ENCODE measurements at regions not wholly inside any gene's neighbourhood (a gene's known extent, or its start where the extent isn't known, plus 50 kb on each side); places are given as distances from the start of the nearest gene placed in this dataset.
"Not testable (repeated sequence)": the region's sequence is repeated elsewhere in the genome, so short reads cannot be mapped to it uniquely, and the experiment has no call there.

DNA sequence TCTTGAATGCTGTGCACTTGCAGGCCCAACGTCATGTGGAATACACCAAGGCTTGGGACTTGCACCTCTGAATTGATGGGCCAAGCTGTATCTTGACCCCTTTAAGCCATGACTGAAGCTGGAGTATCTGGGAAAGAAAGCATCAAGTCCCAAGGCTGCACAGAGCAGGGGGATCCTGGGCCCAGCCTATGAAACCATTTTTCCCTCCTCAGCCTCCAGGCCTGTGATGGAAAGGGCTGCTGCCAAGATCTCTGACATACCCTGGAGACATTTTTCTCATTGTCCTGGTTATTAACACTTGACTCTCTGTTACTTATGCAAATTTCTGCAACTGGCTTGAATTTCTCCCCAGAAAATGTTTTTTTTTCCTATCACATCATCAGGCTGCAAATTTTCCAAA is 174.0 kb upstream of the SNX2 start:
- no peak for DNase-seq (ENCODE audit: low spot score)

DNA sequence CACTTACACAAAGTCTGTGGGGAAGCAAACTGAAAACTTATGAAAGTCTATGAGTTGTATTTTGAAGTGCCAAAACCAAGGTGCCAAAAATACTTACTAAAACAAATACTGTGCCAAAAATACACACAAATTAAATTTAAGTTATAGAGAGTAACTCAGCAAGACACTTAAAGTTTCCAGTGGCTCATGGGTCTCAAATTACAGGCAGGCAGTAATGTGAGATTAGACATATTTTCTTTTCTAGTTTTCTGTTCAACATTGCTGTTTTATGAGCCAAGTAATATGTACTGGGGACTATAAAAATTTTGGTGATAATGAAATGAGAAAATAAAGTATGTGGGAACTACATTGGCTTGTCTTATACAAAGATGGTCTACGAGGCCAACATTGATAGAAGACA is 172.2 kb upstream of the SNX2 start:
- DNase-seq (ENCODE audit: low spot score) = no peak

DNA sequence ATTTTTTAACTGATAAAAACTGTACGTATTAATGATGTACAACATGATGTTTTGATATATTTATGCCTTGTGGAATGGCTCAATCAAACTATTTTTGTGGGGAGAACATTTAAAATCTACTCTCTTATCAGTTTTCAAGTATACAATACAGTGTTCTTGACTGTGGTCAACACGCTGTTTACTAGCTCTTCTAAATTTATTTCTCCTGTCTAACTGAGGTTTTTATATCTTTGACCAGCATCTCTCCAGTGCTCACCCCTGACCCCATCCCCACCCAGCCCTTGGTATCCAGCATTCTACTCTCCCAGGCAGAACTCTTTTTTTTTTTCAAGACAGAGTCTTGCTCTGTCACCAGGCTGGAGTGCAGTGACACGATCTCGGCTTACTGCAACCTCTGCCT is 169.6 kb upstream of the SNX2 start:
- no peak for DNase-seq (ENCODE audit: low spot score)

DNA sequence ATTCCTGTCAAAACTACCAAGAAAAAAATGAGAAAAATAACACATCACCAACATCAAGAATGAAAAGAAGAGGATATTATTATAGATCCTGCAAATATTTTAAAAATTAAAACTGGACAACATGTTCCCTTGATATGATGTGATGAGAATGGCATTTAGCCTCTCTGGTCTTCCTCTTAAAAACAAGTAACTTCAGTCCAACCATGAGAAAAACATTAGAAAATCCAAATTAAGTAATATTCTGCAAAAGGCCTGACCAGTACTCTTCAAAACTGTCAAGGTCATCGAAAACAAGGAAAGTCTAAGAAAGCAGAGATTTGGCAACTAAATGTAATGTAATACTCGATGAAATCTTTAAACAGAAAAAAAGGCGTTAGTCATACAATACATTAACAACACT is 167.1 kb upstream of the SNX2 start:
- no peak for DNase-seq (ENCODE audit: low spot score)

DNA sequence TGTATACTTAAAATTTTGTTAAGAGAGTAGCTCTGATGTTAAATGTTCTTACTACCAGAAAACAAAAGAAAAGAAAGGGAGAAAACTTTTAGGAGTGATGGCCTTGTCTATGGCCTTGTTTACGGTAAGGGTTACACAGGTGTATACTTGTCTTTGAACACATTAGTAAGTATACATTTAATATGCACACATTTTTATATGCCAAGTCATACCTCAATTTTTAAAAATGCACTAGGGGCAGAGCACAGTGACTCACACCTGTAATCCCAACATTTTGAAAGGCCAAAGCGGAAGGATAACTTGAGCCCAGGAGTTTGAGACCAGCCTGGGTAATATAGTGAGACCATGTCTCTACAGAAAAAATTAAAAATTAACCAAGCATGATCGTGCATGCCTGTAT is 166.7 kb upstream of the SNX2 start:
- DNase-seq (ENCODE audit: low spot score) = no peak

DNA sequence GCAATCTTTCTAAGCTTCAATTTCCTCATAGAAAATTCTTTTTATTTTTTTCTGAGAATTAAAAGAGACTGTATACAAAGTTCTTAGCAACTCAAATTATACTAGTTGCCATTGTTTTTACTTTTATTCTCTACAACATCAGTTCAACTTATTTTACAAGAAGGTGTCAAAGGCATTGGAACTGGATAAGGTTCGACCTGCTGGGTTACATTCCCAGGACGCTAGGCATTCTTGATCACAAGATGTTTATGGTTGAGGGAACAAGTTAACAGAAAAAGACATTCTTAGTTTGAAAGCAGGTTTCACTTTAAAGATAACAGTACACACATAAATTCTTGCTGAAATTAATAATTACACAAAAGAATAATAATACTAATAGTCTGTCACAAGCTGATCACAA is 163.5 kb upstream of the SNX2 start:
- no peak for DNase-seq (ENCODE audit: low spot score)

DNA sequence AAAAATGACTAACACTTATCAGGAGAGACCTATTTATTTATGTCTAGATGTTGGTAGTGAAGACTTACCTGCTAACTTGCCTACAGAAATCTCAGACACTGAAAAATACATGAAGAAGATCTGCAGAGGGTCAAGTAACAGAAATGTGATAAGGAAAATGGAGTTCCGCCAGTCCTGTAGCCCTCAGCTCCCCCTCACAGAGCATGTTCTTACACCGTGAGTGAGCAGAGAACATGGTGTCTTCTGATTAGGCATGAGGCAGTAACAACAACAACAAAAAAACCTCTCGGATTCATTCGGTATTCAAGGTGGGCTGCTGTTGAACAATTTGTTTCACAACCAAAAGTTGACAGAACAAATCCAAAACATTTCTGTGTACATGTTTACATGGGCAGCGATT is 162.0 kb upstream of the SNX2 start:
- DNase-seq (ENCODE audit: low spot score) = no peak

DNA sequence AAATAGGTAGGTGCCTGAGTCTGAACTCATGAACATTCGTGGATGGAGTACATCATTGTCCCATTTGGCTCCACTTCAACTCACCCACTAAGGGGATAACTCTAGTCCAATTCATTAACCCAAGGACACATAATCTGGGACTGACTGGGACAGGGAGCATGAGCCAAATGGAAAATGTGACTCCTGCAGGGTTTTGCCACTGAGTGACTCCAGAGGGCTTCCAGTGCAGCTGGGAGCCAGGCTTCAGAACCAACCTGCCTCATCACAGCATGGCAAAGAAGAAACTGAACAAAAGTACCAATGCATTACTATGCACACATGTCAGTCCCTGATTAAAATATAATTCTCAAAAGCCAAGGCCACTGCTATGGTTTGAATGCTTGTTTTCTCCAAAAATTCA is 159.7 kb upstream of the SNX2 start:
- DNase-seq (ENCODE audit: low spot score) = no peak

DNA sequence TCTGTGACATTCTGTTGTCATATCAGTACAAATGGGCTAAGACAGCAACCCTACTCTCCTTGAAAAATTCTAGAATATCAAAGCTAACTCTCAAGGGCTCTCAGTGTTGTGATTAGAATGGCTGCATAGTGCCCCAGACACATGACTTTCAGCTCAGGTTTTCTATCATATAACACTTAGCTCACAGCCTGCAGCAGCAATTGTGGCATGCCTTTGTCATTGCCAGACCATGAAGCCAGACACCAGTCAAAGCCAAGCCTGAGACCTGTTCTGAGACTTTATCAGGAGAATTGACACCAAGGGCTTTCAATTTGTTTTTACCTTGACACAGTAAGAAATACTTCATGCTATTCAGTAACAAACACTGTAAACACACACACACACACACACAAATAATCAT is 159.0 kb upstream of the SNX2 start:
- DNase-seq (ENCODE audit: low spot score) = no peak

DNA sequence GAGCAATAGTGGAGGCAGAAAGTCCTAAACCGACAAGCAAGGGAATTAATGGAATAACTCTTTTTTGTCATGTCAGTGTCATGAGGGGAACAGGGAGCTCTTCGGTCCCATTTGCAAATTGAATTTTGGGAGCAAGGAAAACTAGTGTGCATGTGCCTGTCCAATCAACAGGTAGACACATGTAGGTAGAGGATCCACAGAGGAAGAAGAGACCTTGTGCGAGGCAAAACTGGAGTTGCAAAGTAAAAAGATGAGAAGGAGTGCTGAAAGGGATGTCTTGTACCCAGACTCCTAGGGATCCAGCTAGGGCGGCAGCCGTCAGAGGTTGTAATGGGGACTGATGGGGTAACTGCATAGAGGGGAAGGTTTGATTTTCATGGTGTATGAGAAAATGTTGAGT is 156.8 kb upstream of the SNX2 start:
- not testable (repeated sequence) for DNase-seq (ENCODE audit: low spot score)

DNA sequence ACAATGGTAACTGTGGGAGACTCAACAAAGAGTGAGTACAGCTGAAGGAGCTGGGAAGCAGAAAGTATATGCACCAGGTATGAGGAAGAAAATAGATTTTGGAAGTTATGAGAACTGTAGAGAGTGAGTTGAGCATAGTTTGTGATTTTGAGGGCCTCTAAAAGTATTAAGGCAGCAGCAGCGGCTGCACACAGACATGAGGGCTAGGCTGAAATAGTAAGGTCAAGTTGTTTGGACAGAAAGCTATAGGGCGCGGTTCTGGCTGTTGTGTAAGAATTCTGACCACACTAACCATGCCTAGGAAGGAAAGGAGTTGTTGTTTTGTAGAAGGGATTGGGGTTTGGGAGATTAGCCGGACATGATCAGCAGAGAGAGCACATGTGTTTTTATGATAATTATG is 154.1 kb upstream of the SNX2 start:
- not testable (repeated sequence) for DNase-seq (ENCODE audit: low spot score)

DNA sequence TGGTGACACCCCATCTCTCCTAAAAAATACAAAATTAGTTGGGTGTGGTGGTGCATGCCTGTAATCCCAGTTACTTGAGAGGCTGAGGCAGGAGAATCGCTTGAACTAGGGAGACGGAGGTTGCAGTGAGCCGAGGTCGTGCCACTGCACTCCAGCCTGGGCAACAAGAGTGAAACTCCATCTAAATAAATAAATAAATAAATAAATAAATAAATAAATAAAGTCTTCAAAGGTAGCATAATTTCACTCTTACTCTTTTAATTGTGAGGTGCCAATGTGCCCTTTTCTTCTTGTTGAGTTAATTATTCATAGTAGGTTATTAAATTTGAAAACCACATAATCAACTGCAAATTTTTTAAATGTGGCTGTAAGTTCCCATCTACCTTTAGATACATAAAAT is 146.2 kb upstream of the SNX2 start:
- DNase-seq (ENCODE audit: low spot score) = not testable (repeated sequence)

DNA sequence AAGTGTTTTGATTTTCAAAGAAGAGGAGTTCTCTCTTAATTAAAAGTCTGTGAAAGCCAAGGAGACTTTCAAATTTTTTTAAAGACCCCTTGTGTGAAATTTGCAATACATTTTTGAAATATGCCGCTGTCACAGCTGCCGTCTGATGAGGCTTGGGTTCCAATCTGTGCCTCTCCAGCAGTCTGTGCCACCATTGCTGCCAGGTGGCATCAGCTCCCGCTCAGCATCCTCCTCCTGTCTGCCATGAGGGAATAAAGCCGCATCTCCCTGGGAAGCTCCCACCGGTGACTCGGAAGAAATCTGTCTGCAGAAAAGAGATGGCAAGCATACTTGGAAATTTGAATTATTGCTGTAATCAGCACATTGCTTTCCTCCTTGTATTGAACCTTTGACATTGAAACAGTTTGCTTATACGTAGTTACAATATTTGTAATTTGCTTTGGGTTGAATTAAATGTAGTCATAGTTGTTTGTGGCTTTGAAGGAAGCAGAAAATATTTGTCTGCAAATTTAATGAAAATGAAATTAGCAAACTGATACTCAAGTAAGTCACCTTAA is 145.7 kb upstream of the SNX2 start:
- no peak for DNase-seq (ENCODE audit: low spot score)

DNA sequence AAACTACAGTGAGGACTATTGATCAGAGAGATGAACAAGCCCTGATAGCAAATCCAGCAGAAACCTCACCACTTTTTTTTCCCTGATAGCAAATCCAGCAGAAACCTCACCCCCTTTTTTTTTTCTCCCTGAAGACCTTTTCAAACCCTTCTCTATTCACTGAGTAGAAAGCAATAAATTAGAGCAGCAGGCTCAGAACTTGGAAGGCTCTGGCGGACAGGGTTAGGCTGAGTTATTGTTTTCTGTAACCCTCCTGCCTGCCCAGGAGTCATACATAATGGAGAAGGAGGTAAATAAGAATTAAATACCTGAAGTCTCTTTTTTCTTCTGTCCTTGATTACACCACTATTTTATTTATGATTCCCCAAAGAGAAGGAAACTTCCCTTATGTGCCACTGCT is 136.3 kb upstream of the SNX2 start:
- no peak for DNase-seq (ENCODE audit: low spot score)

DNA sequence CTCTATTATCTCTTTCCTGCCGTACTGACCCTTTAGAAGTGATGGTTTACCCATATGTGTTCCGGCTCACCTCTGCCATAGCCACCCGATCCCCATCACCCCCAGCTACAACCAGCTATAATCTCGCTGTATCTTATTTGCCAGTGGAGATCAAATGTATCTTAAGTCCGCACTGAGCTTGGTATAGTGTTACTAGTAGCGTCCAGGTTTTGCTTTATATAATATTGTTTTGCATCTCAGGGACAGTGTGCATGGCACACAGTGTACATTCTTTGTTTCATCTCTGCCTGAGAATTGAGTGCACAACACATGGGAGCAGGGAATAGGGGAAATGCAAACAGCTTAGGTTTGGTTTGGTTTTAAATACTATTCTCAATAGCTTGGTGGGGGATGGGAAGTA is 135.8 kb upstream of the SNX2 start:
- DNase-seq (ENCODE audit: low spot score) = no peak

DNA sequence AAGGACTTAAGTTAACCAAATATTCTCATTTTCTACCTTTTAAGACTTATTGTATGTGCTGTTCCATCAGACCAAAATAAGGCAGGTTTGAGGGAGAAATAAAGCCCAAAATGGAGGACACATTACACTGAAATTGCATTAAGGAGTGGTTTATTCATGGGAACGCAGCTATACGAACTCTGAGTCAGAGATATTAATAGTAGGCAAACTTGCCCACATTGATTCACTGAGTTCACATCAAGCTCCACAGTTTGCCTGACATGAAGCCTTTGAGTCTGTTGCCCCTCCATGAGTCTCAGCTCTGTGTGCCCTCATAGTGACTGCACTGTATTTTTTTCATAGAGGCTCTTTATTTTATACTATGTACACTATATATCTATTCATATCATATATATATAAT is 135.0 kb upstream of the SNX2 start:
- DNase-seq (ENCODE audit: low spot score) = no peak

DNA sequence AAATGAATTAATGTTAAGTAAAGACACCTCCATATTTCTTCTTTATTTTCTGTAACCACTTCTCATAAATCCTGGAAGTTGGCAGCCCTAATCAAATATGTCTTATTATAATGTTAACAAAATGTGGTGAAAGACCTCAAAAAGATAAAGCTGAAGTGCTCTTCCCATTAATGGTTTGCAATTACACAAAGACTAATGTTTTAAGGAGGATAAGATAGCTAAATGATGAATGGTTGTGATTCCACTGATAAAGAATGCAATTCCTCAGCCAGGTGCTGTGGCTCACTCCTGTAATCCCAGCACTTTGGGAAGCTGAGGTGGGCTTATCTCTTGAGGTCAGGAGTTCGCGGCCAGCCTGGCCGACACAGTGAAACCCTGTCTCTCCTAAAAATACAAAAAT is 125.8 kb upstream of the SNX2 start:
- DNase-seq (ENCODE audit: low spot score) = no peak

DNA sequence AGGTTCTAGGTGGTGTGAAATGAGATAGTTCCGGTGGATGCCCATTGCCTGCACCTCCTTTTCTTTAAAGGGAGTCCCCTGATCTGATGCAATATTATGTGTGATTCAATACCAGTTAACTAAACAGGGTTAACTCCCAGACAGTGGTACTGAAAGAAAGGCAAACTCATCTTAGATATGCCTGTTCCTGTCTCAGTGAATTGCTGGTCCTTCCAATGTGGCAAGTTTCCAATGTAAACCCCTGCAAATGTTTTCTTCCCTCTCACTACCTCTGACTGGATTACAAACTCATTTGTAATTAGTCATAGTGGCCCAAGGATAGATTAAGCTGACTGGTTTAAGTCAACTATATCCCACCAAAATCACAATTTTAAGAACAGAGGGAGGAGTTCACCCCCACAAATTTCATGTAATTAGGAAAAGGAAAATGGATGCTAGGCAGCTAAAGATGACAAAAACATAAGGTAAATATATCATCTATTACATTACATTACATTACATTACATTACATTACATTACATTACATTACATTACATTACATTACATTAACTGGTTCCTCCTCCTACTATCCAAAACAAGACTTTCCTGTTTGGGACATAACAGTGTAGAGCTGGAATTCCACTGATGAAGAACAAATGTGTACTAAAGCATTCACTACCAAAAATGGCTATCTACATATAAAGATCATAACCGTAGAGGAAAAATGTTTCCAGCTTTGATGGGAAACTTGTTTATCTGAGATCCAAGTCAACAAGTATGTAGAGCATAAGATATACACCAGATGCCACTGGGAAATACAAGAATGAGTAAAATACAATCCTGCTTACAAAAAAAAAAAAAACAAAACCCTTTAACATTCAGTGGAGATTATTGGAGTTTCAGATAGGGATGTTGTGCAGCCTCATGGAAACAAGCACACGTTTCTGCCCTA is 121.5 kb upstream of the SNX2 start:
- DNase-seq (ENCODE audit: low spot score) = no peak

DNA sequence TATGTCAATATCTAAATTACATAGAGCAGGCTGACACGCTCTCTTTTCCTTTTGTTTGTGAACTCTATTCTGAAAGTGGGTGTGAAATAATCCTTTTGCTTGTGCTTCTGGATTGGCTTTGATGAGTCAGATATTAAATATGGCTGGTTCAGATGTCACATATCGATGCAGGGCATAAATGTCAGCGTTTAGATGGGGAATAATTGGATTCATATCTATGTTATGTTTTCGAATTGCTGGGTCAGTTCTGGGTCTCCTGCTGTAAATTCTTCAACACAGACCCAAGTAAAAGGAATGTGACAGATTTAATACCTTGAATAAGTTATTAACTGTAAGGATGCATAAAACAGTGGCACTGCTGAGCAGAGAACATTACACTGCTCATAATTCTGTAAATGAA is 118.7 kb upstream of the SNX2 start:
- DNase-seq (ENCODE audit: low spot score) = no peak

DNA sequence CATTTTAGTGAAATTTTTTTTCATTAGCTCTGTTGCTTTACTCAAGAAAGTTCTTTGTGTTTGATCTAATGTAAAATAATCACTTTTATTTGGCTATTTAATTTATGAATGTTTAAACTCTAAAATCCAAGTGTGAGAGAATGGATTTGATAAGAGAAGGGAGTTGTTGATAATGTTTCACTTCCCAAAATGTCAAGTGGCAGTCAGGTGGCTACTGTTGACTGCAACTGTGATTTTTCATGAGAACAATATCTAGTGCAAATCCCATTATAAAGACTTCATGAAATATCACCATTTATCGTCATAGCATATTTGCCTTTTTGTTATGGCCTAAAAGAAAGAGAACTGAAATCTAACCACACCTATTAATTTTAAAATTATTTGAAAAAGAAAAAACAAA is 118.3 kb upstream of the SNX2 start:
- no peak for DNase-seq (ENCODE audit: low spot score)

DNA sequence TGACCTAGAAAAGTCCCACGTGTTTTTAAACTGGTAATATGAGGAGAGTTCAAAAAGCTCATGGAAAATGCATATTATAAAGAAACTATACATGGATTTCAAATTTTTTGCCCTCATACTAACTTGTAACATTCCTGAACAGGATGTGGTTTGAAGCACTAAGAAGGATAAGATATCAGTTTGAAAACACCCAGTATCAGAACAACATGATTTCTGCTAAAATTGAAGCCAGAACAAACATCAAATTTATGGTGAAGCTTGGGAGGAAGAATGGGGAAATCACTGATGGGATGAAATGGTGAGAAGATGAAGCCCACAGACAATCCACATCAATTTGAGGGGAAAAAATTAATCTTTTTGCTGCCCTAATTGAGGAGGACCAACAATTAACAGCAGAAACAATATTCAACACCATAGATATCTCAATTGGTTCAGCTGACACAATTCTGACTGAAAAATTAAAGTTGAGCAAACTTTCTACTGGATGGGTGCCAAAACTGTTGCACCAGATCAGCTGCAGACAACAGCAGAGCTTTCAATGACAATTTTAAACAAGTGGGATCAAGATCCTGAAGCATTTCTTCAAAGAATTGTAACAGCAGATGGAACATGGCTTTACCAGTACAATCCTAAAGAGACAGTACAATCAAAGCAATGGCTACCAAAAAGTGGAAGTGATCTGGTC is 113.2 kb upstream of the SNX2 start:
- DNase-seq (ENCODE audit: low spot score) = no peak

DNA sequence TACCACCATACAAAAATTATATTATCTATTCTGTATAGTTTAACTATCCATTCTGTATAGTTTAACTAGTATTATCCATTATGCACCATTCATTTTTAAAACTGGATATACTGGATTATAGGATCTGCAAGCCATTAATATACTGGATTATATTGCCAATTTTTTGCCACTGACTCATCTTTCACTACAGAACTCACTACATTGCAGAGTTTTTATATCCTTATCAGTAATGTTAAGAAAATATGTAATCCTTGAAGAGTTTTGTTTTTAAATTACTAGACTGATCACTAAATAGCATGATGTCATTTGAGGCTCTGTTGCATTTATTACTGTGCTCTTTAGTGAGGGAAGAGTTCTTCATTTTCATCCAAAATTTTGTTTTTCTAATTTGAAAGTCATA is 109.8 kb upstream of the SNX2 start:
- DNase-seq (ENCODE audit: low spot score) = peak; percentile 2

DNA sequence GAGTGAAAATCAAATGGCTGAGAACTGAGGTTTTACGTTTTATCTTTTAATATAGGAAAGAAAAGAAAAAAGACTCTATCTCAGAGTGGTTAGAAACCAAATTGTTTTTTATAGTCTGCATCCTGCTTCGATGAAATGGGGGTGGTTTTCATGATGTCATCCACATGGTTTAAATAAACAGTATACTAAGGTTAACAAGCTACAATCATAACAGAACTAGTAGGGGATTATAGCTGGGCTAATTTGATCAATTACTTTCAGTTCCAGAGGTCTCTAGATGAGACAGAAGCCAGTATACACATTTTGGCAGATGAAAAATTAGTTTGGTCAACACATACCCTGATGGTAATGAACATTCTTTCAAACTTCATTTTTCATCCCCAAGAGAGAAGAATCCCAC is 106.3 kb upstream of the SNX2 start:
- DNase-seq (ENCODE audit: low spot score) = no peak
